OCI-LY3 (cell line): ENCODE measurements at regions not wholly inside any gene's neighbourhood (a gene's known extent, or its start where the extent isn't known, plus 50 kb on each side); places are given as distances from the start of the nearest gene placed in this dataset.

Experiments
- H2AFZ ChIP-seq: fragments of 200-600, 300-600 bp; shearing (Covaris generic); 2 replicates; pipeline ENCODE4 v1.6.0; 2014; ENCODE audit warnings: antibody characterized with exemption, low read depth, low read length
- H3K27ac ChIP-seq: fragments of 200-600, 300-600 bp; sonication (generic); 2 replicates; pipeline ENCODE4 v1.5.1; 2014; ENCODE audit warnings: mild to moderate bottlenecking, low read length, moderate library complexity, mixed read lengths
- H3K27me3 ChIP-seq: fragments of 200-600, 300-600 bp; sonication (generic); 2 replicates; pipeline ENCODE4 v1.6.1; 2014; ENCODE audit warnings: low read depth, low read length, mixed read lengths
- H3K36me3 ChIP-seq: fragments of 200-600, 300-600 bp; sonication (generic); replicated peaks from 2 replicates; pipeline ENCODE3; 2014; ENCODE audit warnings: low read depth, low read length, mixed read lengths
- H3K4me1 ChIP-seq: fragments of 300-600, 200-600 bp; sonication (generic); 2 replicates; pipeline ENCODE4 v1.6.1; 2014; ENCODE audit warnings: low read length, mixed read lengths
- H3K4me2 ChIP-seq: fragments of 200-600, 300-600 bp; sonication (generic); 2 replicates; pipeline ENCODE4 v1.6.1; 2014; ENCODE audit warnings: low read length, mixed read lengths
- H3K4me3 ChIP-seq: fragments of 300-600, 200-600 bp; sonication (generic); 2 replicates; pipeline ENCODE4 v1.5.1; 2014; ENCODE audit warnings: antibody characterized with exemption, mild to moderate bottlenecking, low read length, moderate library complexity
- H3K79me2 ChIP-seq: fragments of 300-600, 200-600 bp; shearing (Covaris generic); 2 replicates; pipeline ENCODE4 v1.6.1; 2014; ENCODE audit warnings: mild to moderate bottlenecking, low read length, mixed read lengths
- H3K9ac ChIP-seq: fragments of 300-600, 200-600 bp; shearing (Covaris generic); 2 replicates; pipeline ENCODE4 v1.6.0; 2014; ENCODE audit warnings: mild to moderate bottlenecking, low read length, moderate library complexity
- H3K9me3 ChIP-seq: fragments of 200-600, 300-600 bp; shearing (Covaris generic); 2 replicates; pipeline ENCODE4 v1.6.1; 2014; ENCODE audit warnings: low read length, mixed read lengths; ENCODE audit not compliant: insufficient read depth
- H4K20me1 ChIP-seq: fragments of 200-600, 300-600 bp; sonication (generic); 2 replicates; pipeline ENCODE4 v1.6.1; 2016; ENCODE audit warnings: low read length, mixed read lengths; ENCODE audit not compliant: insufficient read depth
- EZH2phosphoT487 ChIP-seq: fragments of 200-600 bp; shearing (Covaris generic); IDR thresholded peaks from 2 replicates; pipeline ENCODE4 v1.6.1; 2018; ENCODE audit warnings: antibody characterized with exemption, mixed run types, low read depth
- TF ChIP-seq, protein P1 (sequence below): fragments of 200-600, 300-600 bp; sonication (generic); IDR thresholded peaks from 2 replicates; pipeline ENCODE4 v1.5.1; 2014; ENCODE audit warnings: antibody characterized with exemption, low read length, low read depth

DNA sequence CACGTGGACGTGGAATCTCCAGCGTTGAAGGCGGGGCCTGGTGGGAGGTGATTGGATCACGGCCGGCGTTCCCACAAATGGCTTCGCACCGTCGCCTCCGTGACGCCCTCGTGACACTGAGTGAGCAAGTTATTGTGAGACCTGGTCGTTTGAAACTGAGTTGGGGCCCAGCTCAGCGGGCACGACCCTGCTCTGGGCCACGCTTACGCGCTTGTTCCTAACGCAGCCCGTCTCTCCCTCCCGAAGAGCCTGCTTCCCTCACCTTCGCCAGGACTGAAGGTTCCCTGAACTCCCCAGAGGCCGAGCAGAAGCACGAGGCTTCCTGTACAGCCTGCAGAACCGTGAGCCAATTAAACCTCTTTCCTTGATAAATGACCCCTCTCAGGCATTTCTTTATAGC, 121.8 kb downstream of the RTP5 start:
- Histone ChIP-seq H3K4me2 (no peak overlapping the region), H3K27ac (no peak overlapping the region), H3K36me3 (no peaks in the 10 kb centered on the region)

GRCh38 chr2:241992753-241993152, 123.2 kb downstream of the RTP5 start:
- Histone ChIP-seq H3K27me3 (no peaks in the 10 kb centered on the region), H3K4me2 (no peak overlapping the region), H3K9me3 (no peaks in the 10 kb centered on the region), H3K4me1 (no peaks in the 10 kb centered on the region), H3K79me2 (no peaks in the 10 kb centered on the region), H3K4me3 (no peak overlapping the region), H3K27ac (no peak overlapping the region), H3K9ac (no peak overlapping the region), H2AFZ (no peak overlapping the region), H4K20me1 (no peaks in the 10 kb centered on the region), H3K36me3 (no peaks in the 10 kb centered on the region)
- TF ChIP-seq, protein P1, sequence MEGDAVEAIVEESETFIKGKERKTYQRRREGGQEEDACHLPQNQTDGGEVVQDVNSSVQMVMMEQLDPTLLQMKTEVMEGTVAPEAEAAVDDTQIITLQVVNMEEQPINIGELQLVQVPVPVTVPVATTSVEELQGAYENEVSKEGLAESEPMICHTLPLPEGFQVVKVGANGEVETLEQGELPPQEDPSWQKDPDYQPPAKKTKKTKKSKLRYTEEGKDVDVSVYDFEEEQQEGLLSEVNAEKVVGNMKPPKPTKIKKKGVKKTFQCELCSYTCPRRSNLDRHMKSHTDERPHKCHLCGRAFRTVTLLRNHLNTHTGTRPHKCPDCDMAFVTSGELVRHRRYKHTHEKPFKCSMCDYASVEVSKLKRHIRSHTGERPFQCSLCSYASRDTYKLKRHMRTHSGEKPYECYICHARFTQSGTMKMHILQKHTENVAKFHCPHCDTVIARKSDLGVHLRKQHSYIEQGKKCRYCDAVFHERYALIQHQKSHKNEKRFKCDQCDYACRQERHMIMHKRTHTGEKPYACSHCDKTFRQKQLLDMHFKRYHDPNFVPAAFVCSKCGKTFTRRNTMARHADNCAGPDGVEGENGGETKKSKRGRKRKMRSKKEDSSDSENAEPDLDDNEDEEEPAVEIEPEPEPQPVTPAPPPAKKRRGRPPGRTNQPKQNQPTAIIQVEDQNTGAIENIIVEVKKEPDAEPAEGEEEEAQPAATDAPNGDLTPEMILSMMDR = no peak
- TF ChIP-seq EZH2phosphoT487 = no peak

More for the DNA sequence above, 121.8 kb downstream of the RTP5 start:
- no peaks in the 10 kb centered on the region for H3K79me2 ChIP-seq
- H3K4me3 ChIP-seq = no peak overlapping the region
- no peaks in the 10 kb centered on the region for H3K4me1 ChIP-seq
- no peak overlapping the region for H2AFZ ChIP-seq
- H4K20me1 ChIP-seq = no peaks in the 10 kb centered on the region
- no peaks in the 10 kb centered on the region for H3K9me3 ChIP-seq
- no peaks in the 10 kb centered on the region for H3K27me3 ChIP-seq
- no peak overlapping the region for H3K9ac ChIP-seq
- TF ChIP-seq EZH2phosphoT487 = no peak
- TF ChIP-seq, protein P1 = no peak

GRCh38 chr2:241993386-241994005, 124.0 kb downstream of the RTP5 start:
- Histone ChIP-seq H2AFZ (no peak overlapping the region), H4K20me1 (no peaks in the 10 kb centered on the region), H3K36me3 (no peaks in the 10 kb centered on the region), H3K4me2 (no peak overlapping the region), H3K27ac (no peak overlapping the region), H3K4me3 (no peak overlapping the region), H3K27me3 (no peaks in the 10 kb centered on the region), H3K4me1 (no peaks in the 10 kb centered on the region), H3K9me3 (no peaks in the 10 kb centered on the region), H3K9ac (no peak overlapping the region), H3K79me2 (no peaks in the 10 kb centered on the region)
- TF ChIP-seq EZH2phosphoT487 = no peak
- TF ChIP-seq, protein P1 = no peak

- Histone ChIP-seq H3K9me3 (no peaks in the 10 kb centered on the region), H3K4me1 (no peaks in the 10 kb centered on the region), H3K27ac (no peak overlapping the region), H3K36me3 (no peaks in the 10 kb centered on the region), H2AFZ (no peak overlapping the region), H3K79me2 (no peaks in the 10 kb centered on the region), H3K9ac (no peak overlapping the region), H3K4me3 (no peak overlapping the region), H4K20me1 (no peaks in the 10 kb centered on the region), H3K27me3 (no peaks in the 10 kb centered on the region), H3K4me2 (no peak overlapping the region)
- TF ChIP-seq, protein P1 = no peak
Measured at GRCh38 chr2:241994086-241994485, 124.6 kb downstream of the RTP5 start.
